ENCODE measurements at regions not wholly inside any gene's neighbourhood (a gene's known extent, or its start where the extent isn't known, plus 50 kb on each side); places are given as distances from the start of the nearest gene placed in this dataset.

GRCh38 chr1:170789063-170789462, 125.1 kb downstream of the PRRX1 start:
- intact Hi-C loops (cut with DNase I), result no loop called here
- ATAC-seq (no peak), DNase-seq (no peak)
- no peak overlapping the region for H3K4me3 ChIP-seq
- no peak overlapping the region for H3K27ac ChIP-seq
- no peaks in the 10 kb centered on the region for H3K36me3 ChIP-seq (replicated peaks in 1 of 2; ENCODE audit: insufficient read depth in 1 of 2, low read depth in 2 of 2)
- no peaks in the 10 kb centered on the region for H3K4me1 ChIP-seq
- H3K9me3 ChIP-seq, result no peaks in the 10 kb centered on the region
- WGBS, 2 donors, result 51 to 58% methylated on average over 2 of the region's 2 CpGs
- TF ChIP-seq POLR2A (IDR thresholded peaks at IDR 0.05) (no peak), CTCF (IDR thresholded peaks at IDR 0.05) (no peak)
- H3K27me3 ChIP-seq, result no peaks in the 10 kb centered on the region

GRCh38 chr1:170790175-170790574, 126.2 kb downstream of the PRRX1 start:
- Histone ChIP-seq H3K9me3 (no peaks in the 10 kb centered on the region), H3K27ac (no peak overlapping the region), H3K4me3 (no peak overlapping the region), H3K4me1 (no peaks in the 10 kb centered on the region), H3K27me3 (no peaks in the 10 kb centered on the region), H3K36me3 (replicated peaks in 1 of 2; ENCODE audit: insufficient read depth in 1 of 2, low read depth in 2 of 2) (no peaks in the 10 kb centered on the region)
- 21 to 22% methylated on average over 2 of the region's 2 CpGs for WGBS, 2 donors
- TF ChIP-seq POLR2A (IDR thresholded peaks at IDR 0.05) (no peak), CTCF (IDR thresholded peaks at IDR 0.05) (no peak)
- DNase-seq, result no peak
- ATAC-seq, result no peak
- intact Hi-C loops (cut with DNase I), result no loop called here

GRCh38 chr1:170790651-170791071, 126.7 kb downstream of the PRRX1 start:
- no peak for TF ChIP-seq POLR2A (IDR thresholded peaks at IDR 0.05)
- no peak for TF ChIP-seq CTCF (IDR thresholded peaks at IDR 0.05)
- Histone ChIP-seq H3K9me3 (no peaks in the 10 kb centered on the region), H3K4me3 (no peak overlapping the region), H3K27me3 (no peaks in the 10 kb centered on the region), H3K27ac (no peak overlapping the region), H3K4me1 (no peaks in the 10 kb centered on the region), H3K36me3 (replicated peaks in 1 of 2; ENCODE audit: insufficient read depth in 1 of 2, low read depth in 2 of 2) (no peaks in the 10 kb centered on the region)
- DNase-seq, result no peak
- intact Hi-C loops (cut with DNase I), result no loop called here
- no peak for ATAC-seq
- WGBS, 2 donors, result 44 to 72% methylated on average over 3 of the region's 3 CpGs

- no peaks in the 10 kb centered on the region for H3K27me3 ChIP-seq
- no peaks in the 10 kb centered on the region for H3K9me3 ChIP-seq
- no peaks in the 10 kb centered on the region for H3K36me3 ChIP-seq (replicated peaks in 1 of 2; ENCODE audit: insufficient read depth in 1 of 2, low read depth in 2 of 2)
- TF ChIP-seq CTCF (IDR thresholded peaks at IDR 0.05) (no peak), POLR2A (IDR thresholded peaks at IDR 0.05) (no peak)
- no peaks in the 10 kb centered on the region for H3K4me1 ChIP-seq
- no peak for DNase-seq
- H3K27ac ChIP-seq, result no peak overlapping the region
- WGBS, 2 donors, result 50 to 69% methylated on average over 5 of the region's 5 CpGs
- H3K4me3 ChIP-seq, result no peak overlapping the region
- no peak for ATAC-seq
- intact Hi-C loops (cut with DNase I), result no loop called here
Measured at GRCh38 chr1:170791941-170792340, 128.0 kb downstream of the PRRX1 start.

GRCh38 chr1:170800265-170800664, 135.1 kb upstream of the MROH9 start:
- Histone ChIP-seq H3K4me3 (no peak overlapping the region), H3K36me3 (replicated peaks in 1 of 2; ENCODE audit: insufficient read depth in 1 of 2, low read depth in 2 of 2) (no peaks in the 10 kb centered on the region), H3K27ac (no peak overlapping the region), H3K27me3 (no peaks in the 10 kb centered on the region), H3K4me1 (no peaks in the 10 kb centered on the region), H3K9me3 (no peaks in the 10 kb centered on the region)
- TF ChIP-seq POLR2A (IDR thresholded peaks at IDR 0.05), result no peak
- TF ChIP-seq CTCF (IDR thresholded peaks at IDR 0.05), result no peak
- intact Hi-C loops (cut with DNase I), result no loop called here
- ATAC-seq (no peak), DNase-seq (no peak)

All from body of pancreas (tissue), 4 donors.